HS-5 (cell line): ENCODE measurements at regions not wholly inside any gene's neighbourhood (a gene's known extent, or its start where the extent isn't known, plus 50 kb on each side); places are given as distances from the start of the nearest gene placed in this dataset.
"Not testable (repeated sequence)": the region's sequence is repeated elsewhere in the genome, so short reads cannot be mapped to it uniquely, and the experiment has no call there.

Experiments
- DNase-seq: peaks from one replicate; pipeline ENCODE4 v3.0.0-alpha.2; 2012; ENCODE audit warnings: low read depth

DNA sequence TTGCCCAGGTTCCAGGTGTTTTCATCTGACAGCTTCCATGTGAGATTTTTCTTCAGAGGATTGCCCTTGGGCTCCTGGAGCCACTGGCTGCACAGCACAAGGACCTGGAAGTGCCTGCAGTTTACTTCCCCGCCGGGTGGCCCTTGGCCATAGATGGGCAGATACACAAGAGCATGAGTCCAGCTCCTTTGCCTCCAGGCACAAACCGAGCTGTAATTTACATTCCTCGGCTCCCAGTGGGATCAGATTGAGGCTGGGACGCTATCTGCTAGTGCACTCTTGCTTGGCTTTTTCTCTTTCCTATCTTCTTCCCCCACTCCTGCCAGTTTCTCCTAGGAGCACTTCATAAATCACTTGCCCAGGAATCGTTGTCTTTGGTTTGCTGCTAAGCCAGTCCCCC is 85.4 kb upstream of the RALY start:
- no peak for DNase-seq

DNA sequence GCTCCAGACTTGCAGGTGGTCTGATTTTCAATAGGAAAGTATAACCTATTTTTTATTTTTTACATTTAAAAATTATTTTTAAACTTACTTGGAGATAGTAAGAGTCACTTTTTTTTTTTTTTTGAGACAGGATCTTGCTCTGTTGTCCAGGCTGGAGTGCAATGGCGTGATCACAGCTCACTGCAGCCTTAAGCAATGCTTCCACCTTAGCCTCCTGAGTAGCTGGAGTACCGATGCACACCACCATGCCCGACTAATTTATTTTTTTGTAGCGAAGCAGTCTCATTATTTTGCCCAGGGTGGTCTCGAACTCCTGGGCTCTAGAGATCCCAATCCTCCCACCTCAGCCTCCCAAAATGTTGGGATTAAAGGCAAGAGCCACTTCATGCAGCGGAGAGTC is 84.8 kb upstream of the RALY start:
- DNase-seq: no peak

- DNase-seq: peak; percentile 89
Observed at GRCh38 chr20:33909331-33909921, 84.3 kb upstream of the RALY start.

GRCh38 chr20:33910056-33910455 is 83.7 kb upstream of the RALY start:
- no peak for DNase-seq

- DNase-seq: no peak
Observed at GRCh38 chr20:33910529-33911327, 83.0 kb upstream of the RALY start.

DNA sequence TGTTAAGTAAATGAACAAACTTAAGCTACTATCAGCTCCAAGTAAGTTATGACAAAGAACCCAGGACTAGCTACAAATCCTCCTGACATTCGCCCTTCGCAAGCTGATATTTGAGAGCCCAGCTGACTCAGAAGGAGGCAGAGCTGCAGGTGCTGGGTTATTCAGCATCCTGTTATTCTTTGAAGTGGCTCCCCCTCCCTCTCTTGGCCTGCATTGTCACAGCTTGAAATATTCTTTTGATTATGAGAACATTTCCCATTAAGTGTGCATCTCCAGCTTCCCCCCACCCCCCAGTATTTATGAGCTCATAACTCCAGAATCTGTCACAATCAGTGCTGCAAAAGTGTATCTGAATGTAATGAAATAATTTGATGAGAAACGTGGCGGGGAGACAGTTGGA is 78.8 kb upstream of the RALY start:
- DNase-seq: peak; percentile 68

- no peak for DNase-seq
Observed at GRCh38 chr20:33915726-33916331, 77.9 kb upstream of the RALY start.

- DNase-seq: no peak
Observed at GRCh38 chr20:33916768-33917167, 76.9 kb upstream of the RALY start.

- DNase-seq: no peak
Observed at GRCh38 chr20:33917831-33918525, 75.7 kb upstream of the RALY start.

DNA sequence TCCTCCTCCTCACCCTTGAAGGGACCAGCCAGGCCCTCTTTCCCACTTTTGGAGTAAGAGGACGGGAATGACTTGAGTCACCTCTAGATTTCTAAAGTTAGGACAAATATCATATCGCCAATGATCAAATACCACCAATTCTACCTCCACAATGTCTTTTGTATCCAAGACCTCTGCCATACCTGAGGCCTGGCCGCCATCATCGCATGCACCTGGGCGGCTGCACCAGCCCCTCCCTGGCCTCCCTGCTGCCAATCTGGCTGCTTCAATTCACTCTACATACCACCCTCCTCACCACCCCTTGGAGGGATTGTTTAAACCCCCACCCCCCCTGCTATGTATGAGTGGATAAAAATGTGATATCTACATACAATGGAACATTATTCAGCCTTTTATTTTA is 75.0 kb upstream of the RALY start:
- DNase-seq: no peak

- DNase-seq: no peak
Observed at GRCh38 chr20:33919653-33920052, 74.1 kb upstream of the RALY start.

- no peak for DNase-seq
Observed at GRCh38 chr20:33922224-33922623, 71.5 kb upstream of the RALY start.

DNA sequence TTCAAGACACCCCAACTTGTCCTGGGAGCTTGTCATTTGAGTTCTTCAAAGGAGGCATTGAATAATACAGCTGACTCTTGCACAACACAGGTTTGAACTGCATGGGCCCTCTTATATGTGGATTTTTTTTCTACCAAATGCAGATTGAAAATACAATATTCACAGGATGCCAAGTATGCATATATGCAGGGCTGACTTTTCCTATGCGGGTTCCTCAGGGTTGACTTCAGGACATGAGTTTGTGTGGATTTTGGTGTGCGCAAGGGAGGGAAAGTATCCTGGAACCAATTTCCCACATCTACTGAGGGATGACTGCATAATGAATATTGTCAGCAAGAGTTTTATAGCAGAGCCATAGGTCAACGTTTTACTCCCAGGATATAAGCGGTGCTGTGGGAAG is 70.0 kb upstream of the RALY start:
- DNase-seq: no peak

- no peak for DNase-seq
Observed at GRCh38 chr20:33925867-33926266, 67.8 kb upstream of the RALY start.

DNA sequence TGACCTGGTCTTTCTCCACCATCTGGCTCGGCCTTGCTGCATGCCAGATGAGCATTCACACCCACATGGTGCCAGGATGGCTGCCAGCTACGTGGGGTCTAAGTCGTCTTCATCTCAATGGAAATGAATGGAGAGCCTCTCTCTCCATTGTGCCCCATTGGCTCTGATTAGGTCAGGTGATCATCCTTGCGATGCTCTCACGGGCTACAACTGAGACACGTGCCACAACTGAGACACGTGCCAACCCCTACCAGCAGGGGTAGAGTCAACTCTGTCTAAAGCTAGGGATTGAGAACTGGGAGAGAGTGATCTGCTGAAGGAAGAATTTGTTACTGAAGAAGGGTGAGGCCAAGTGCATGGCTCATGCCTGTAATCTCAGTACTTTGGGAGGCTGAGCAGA is 67.3 kb upstream of the RALY start:
- DNase-seq: no peak

- no peak for DNase-seq
Observed at GRCh38 chr20:33927724-33928123, 66.0 kb upstream of the RALY start.

- no peak for DNase-seq
Observed at GRCh38 chr20:33929917-33930316, 63.8 kb upstream of the RALY start.

- DNase-seq: no peak
Observed at GRCh38 chr20:33933469-33933909, 60.2 kb upstream of the RALY start.

- DNase-seq: no peak
Observed at GRCh38 chr20:33936656-33937055, 57.1 kb upstream of the RALY start.

DNA sequence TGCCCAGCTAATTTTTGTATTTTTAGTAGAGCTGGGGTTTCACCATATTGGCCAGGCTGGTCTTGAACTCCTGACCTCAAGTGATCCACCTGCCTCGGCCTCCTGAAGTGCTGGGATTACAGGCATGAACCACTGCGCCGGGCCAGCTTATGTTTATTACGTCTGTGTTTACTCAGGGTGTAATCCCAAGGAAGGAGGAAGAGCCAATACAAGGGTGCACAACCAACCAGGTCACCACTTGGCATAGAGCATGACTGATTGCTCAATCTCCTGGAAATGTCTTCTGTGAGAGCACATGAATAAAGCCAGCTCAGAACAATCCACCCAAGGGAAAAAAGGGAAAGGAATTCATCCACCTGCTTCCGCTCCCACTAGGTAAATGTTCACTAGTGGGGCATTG is 54.7 kb upstream of the RALY start:
- not testable (repeated sequence) for DNase-seq

- no peak for DNase-seq
Observed at GRCh38 chr20:33940666-33941065, 53.0 kb upstream of the RALY start.
